ENCODE measurements at regions not wholly inside any gene's neighbourhood (a gene's known extent, or its start where the extent isn't known, plus 50 kb on each side); places are given as distances from the start of the nearest gene placed in this dataset.

DNA sequence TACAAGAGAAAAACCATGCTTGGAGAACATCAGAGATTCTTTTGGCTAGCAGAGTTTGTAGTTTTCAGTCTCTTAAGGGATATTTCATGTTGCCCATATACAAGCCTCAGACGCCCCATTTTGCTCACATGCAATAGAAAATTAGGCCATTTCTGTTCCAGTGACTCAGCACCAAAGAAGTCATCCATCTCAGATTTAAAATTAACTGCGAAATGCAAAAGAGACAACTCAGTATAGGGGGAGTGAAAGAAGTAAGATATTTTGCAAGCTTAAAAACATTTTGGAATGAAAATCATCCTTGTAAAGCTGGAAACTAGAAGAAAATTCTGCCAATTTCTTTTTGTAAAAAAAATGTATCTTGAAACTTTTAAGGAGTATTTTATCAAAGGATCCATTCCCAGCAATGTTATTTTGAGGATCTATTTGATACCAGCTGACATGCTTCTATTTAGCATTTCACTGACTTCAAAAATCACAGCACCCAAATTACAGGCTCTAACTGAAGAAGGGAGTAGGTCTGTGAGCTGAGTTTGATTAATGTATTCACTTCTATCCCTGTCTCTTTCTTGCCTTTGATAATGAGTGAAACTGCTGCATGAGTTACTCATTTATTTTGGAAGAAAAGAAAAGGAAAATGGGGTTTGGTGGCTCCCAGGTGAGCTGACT is 223.7 kb upstream of the SULF2 start:
- Histone ChIP-seq H3K4me3 (ENCODE audit: low read depth, low read length) (no peak overlapping the region), H3K36me3 (ENCODE audit: control insufficient read depth, insufficient read depth, low read length) (no peaks in the 10 kb centered on the region), H3K27me3 (ENCODE audit: control insufficient read depth, insufficient read depth, low read length) (no peaks in the 10 kb centered on the region; the same call in none of the 2 replicates)
- CTCF ChIA-PET: interaction anchor here (1.2 kb wide), 2 partner anchors 77 to 332 kb away, joined by 3 read pairs; no protein-coding TSS in a partner anchor
- TF ChIP-seq, protein P1, sequence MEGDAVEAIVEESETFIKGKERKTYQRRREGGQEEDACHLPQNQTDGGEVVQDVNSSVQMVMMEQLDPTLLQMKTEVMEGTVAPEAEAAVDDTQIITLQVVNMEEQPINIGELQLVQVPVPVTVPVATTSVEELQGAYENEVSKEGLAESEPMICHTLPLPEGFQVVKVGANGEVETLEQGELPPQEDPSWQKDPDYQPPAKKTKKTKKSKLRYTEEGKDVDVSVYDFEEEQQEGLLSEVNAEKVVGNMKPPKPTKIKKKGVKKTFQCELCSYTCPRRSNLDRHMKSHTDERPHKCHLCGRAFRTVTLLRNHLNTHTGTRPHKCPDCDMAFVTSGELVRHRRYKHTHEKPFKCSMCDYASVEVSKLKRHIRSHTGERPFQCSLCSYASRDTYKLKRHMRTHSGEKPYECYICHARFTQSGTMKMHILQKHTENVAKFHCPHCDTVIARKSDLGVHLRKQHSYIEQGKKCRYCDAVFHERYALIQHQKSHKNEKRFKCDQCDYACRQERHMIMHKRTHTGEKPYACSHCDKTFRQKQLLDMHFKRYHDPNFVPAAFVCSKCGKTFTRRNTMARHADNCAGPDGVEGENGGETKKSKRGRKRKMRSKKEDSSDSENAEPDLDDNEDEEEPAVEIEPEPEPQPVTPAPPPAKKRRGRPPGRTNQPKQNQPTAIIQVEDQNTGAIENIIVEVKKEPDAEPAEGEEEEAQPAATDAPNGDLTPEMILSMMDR (IDR thresholded peaks at IDR 0.05; ENCODE audit: insufficient read depth, low read depth, low read length): no peak
- peak; percentile 88 for DNase-seq (ENCODE audit: low read depth)
- POLR2A ChIA-PET: no interaction called here

GRCh38 chr20:48007351-48007750 is 222.1 kb upstream of the SULF2 start:
- no peak for DNase-seq (ENCODE audit: low read depth)
- Histone ChIP-seq H3K4me3 (ENCODE audit: low read depth, low read length) (no peak overlapping the region), H3K27me3 (ENCODE audit: control insufficient read depth, insufficient read depth, low read length) (no peaks in the 10 kb centered on the region; the same call in 1 of the 2 replicates), H3K36me3 (ENCODE audit: control insufficient read depth, insufficient read depth, low read length) (no peaks in the 10 kb centered on the region)
- ChIA-PET CTCF (no interaction called here), POLR2A (no interaction called here)
- TF ChIP-seq, protein P1 (IDR thresholded peaks at IDR 0.05; ENCODE audit: insufficient read depth, low read depth, low read length): no peak

DNA sequence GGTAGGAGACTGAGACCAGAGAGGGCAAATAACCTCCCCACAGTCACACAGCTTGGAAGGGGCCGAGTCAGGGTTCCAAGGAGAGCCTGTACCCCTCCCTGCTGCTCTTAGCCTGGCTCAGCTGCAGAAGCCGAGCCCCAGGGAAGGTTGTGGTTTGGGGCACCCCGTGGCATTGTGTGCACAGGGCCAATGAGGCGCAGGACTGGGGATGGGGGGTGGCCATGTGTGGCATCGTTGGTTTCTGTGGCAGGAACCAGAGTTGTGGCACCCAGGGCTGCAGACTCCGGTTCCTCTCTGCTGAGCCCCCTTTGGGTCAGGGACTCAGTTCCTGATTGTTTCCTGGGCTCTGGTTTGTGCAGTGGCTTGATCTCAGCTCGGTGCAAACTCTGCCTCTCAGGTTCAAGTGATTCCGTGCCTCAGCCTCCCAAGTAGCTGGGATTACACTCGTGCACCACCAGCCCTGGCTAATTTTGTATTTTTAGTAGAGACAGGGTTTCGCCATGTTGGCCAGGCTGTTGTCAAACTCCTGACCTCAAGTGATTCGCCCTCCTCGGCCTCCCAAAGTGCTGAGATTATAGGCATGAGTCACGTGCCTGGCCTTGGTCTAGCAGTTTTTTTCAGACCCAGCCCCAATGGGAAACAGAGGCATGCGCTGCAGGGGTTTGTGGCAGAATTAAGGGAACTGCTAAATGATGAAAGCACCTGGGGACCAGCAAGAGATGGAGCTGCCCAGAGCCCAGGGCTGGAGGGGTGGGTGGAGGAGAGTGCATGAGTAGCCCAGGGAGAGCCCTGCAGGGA is 221.0 kb upstream of the SULF2 start:
- CTCF ChIA-PET: interaction anchor here (0.5 kb wide), 1 partner anchor 11 kb away, joined by 3 read pairs; no protein-coding TSS in a partner anchor
- Histone ChIP-seq H3K36me3 (ENCODE audit: control insufficient read depth, insufficient read depth, low read length) (no peaks in the 10 kb centered on the region), H3K4me3 (ENCODE audit: low read depth, low read length) (no peak overlapping the region), H3K27me3 (ENCODE audit: control insufficient read depth, insufficient read depth, low read length) (no peaks in the 10 kb centered on the region; the same call in 1 of the 2 replicates)
- TF ChIP-seq, protein P1 (IDR thresholded peaks at IDR 0.05; ENCODE audit: insufficient read depth, low read depth, low read length): no peak
- POLR2A ChIA-PET: no interaction called here
- DNase-seq (ENCODE audit: low read depth): no peak

GRCh38 chr20:48003021-48003420 is 217.7 kb upstream of the SULF2 start:
- H3K4me3 ChIP-seq (ENCODE audit: low read depth, low read length): no peak overlapping the region
- no peaks in the 10 kb centered on the region; the same call in none of the 2 replicates for H3K27me3 ChIP-seq (ENCODE audit: control insufficient read depth, insufficient read depth, low read length)
- no peak for DNase-seq (ENCODE audit: low read depth)
- no peaks in the 10 kb centered on the region for H3K36me3 ChIP-seq (ENCODE audit: control insufficient read depth, insufficient read depth, low read length)
- ChIA-PET POLR2A (no interaction called here), CTCF (interaction anchor here (0.9 to 1.1 kb wide), 2 partner anchors 14 to 617 kb away, joined by 5 read pairs; no protein-coding TSS in a partner anchor)
- TF ChIP-seq, protein P1 (IDR thresholded peaks at IDR 0.05; ENCODE audit: insufficient read depth, low read depth, low read length): no peak

DNA sequence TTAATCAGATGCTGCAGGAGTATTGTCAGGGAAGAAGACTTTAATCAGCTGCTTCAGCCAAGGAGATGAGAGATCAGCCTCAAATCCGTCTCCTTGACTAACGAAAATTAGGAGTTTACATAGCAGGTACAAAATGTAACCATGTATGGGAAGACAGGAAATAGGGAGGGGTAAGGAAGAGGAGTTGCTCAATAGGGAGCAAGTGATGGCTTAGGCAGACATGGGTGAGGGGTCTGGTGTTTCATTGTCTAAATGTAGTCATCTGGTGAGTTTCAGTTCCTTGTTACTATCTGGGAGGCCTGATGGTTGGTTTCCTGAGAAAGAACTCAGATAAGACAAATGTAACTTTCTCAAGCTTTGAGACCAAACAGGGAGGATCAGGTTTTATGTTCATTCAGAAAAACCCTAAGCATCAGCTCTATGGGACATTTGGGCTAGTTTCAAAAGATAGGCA is 217.3 kb upstream of the SULF2 start:
- CTCF ChIA-PET: interaction anchor here (0.9 kb wide), 1 partner anchor 14 kb away, joined by 5 read pairs; no protein-coding TSS in a partner anchor
- DNase-seq (ENCODE audit: low read depth): no peak
- H3K4me3 ChIP-seq (ENCODE audit: low read depth, low read length): no peak overlapping the region
- POLR2A ChIA-PET: no interaction called here
- H3K27me3 ChIP-seq (ENCODE audit: control insufficient read depth, insufficient read depth, low read length): no peaks in the 10 kb centered on the region; the same call in none of the 2 replicates
- TF ChIP-seq, protein P1 (IDR thresholded peaks at IDR 0.05; ENCODE audit: insufficient read depth, low read depth, low read length): no peak
- no peaks in the 10 kb centered on the region for H3K36me3 ChIP-seq (ENCODE audit: control insufficient read depth, insufficient read depth, low read length)
